Endothelial cell of umbilical vein (primary cell): ENCODE measurements at regions not wholly inside any gene's neighbourhood (a gene's known extent, or its start where the extent isn't known, plus 50 kb on each side); places are given as distances from the start of the nearest gene placed in this dataset.

Source experiments
- BruUV-seq: library from RNA; stranded (reverse); fragments of 400-500 nt; replicated peaks from 2 replicates; lab custom pipeline; 2021; lab: Mats Ljungman, UMichigan
- CTCF ChIA-PET: fragments of 300-600, 350-600 bp; sonication (Branson Sonifier 250); formaldehyde crosslinking; loops from one replicate; lab custom pipeline; 2021; ENCODE audit warnings: antibody characterized with exemption, inconsistent platforms; lab: Charles Lee
- POLR2A ChIA-PET: fragments of 300-600, 350-600 bp; sonication (Branson Sonifier 250); formaldehyde crosslinking; loops from one replicate; lab custom pipeline; 2021; ENCODE audit warnings: antibody characterized with exemption, inconsistent platforms; lab: Charles Lee
- DNase-seq: peaks from one replicate; pipeline ENCODE4 v3.0.0-alpha.2; 2011; ENCODE audit warnings: low read depth, low spot score
- FAIRE-seq: peaks from 2 replicates; lab custom pipeline; 2011; peaks lifted over from hg19 to GRCh38; lab: Jason Lieb, UNC
- H2AFZ ChIP-seq: 2 replicates; pipeline ENCODE4 v1.6.0; 2012; ENCODE audit warnings: low read depth, low read length, control low read depth, inconsistent platforms
- H3K27ac ChIP-seq: 2 replicates; pipeline ENCODE4 v1.5.1; 2011; ENCODE audit warnings: low read depth, mild to moderate bottlenecking, control low read depth, low read length, moderate library complexity; ENCODE audit not compliant: insufficient read depth
- H3K27me3 ChIP-seq, 2 experiments: 2 replicates each; pipeline versions ENCODE4 v1.6.0 to v1.6.1; 2011; ENCODE audit warnings: low read length in 2 of 2, mixed read lengths in 1 of 2; ENCODE audit not compliant: control insufficient read depth in 2 of 2, insufficient read depth in 2 of 2
- H3K36me3 ChIP-seq, 2 experiments: 2 replicates in 1 of 2; 3 replicates in 1 of 2; pipeline ENCODE4 v1.5.1; 2011; ENCODE audit warnings: low read length in 2 of 2, mild to moderate bottlenecking in 1 of 2, moderate library complexity in 1 of 2; ENCODE audit not compliant: control insufficient read depth in 2 of 2, insufficient read depth in 2 of 2; ENCODE audit errors: extremely low read depth in 1 of 2
- H3K4me1 ChIP-seq: 3 replicates; pipeline ENCODE4 v1.5.1; 2011; ENCODE audit warnings: mild to moderate bottlenecking, low read length; ENCODE audit not compliant: control insufficient read depth, insufficient read depth; ENCODE audit errors: extremely low read depth
- H3K4me2 ChIP-seq: 2 replicates; pipeline ENCODE4 v1.6.1; 2011; ENCODE audit warnings: low read length, control low read depth, mixed read lengths; ENCODE audit not compliant: insufficient read depth
- H3K4me3 ChIP-seq, 3 experiments: fragments of 200-600 bp in 1 of 3; sonication (generic), shearing (Covaris generic) in 1 of 3; replicated peaks in 1 of 3; 2 replicates each; pipeline ENCODE4 v1.5.1; 2011 to 2016; ENCODE audit warnings: control low read depth in 3 of 3, low read length in 3 of 3, mild to moderate bottlenecking in 2 of 3, inconsistent platforms in 1 of 3, low read depth in 1 of 3, moderate library complexity in 1 of 3; ENCODE audit not compliant: insufficient read depth in 1 of 3
- H3K79me2 ChIP-seq: 2 replicates; pipeline ENCODE4 v1.6.0; 2012; ENCODE audit warnings: low read length, inconsistent platforms; ENCODE audit not compliant: control insufficient read depth, insufficient read depth
- H3K9ac ChIP-seq: replicated peaks from 2 replicates; pipeline ENCODE3; 2011; ENCODE audit warnings: low read length, control low read depth; ENCODE audit not compliant: insufficient read depth; ENCODE audit errors: extremely low read depth
- H3K9me1 ChIP-seq: replicated peaks from 3 replicates; pipeline ENCODE4 v1.6.0; 2011; ENCODE audit warnings: mild to moderate bottlenecking, low read length; ENCODE audit not compliant: control insufficient read depth, insufficient read depth; ENCODE audit errors: extremely low read depth
- H3K9me3 ChIP-seq: replicated peaks from 2 replicates; pipeline ENCODE4 v1.5.1; 2012; ENCODE audit warnings: low read length, inconsistent platforms; ENCODE audit not compliant: control insufficient read depth, insufficient read depth
- H4K20me1 ChIP-seq: replicated peaks from 2 replicates; pipeline ENCODE3; 2011; ENCODE audit warnings: mild to moderate bottlenecking, low read length; ENCODE audit not compliant: control insufficient read depth, insufficient read depth; ENCODE audit errors: extremely low read depth
- CTCF ChIP-seq, 2 donors: IDR thresholded peaks; 1 replicate in 1 of 2; 2 replicates in 1 of 2; pipeline ENCODE4 v1.5.1; 2011; ENCODE audit warnings: low read length in 2 of 2, mild to moderate bottlenecking in 2 of 2, moderate library complexity in 2 of 2, control low read depth in 1 of 2, inconsistent platforms in 1 of 2, low read depth in 1 of 2; ENCODE audit not compliant: insufficient read depth in 1 of 2; ENCODE audit errors: extremely low read depth in 1 of 2
- EZH2 ChIP-seq: IDR thresholded peaks from 2 replicates; pipeline ENCODE4 v1.6.1; 2012; ENCODE audit warnings: borderline replicate concordance, low read depth, mild to moderate bottlenecking, moderate library complexity, low read length, inconsistent platforms; ENCODE audit not compliant: severe bottlenecking
- FOS ChIP-seq: IDR thresholded peaks from 2 replicates; pipeline ENCODE4 v1.6.1; 2011; ENCODE audit warnings: mild to moderate bottlenecking, low read length, moderate library complexity, borderline replicate concordance; ENCODE audit not compliant: insufficient read depth
- GATA2 ChIP-seq: IDR thresholded peaks from 2 replicates; pipeline ENCODE4 v1.7.0; 2011; ENCODE audit warnings: low read depth, mild to moderate bottlenecking, moderate library complexity, mixed read lengths, low read length; ENCODE audit not compliant: insufficient read length, insufficient read depth
- JUN ChIP-seq: IDR thresholded peaks from 2 replicates; pipeline ENCODE4 v1.6.1; 2011; ENCODE audit warnings: borderline replicate concordance, low read depth; ENCODE audit not compliant: insufficient read length, insufficient read depth
- MAX ChIP-seq: IDR thresholded peaks from 2 replicates; pipeline ENCODE4 v1.6.1; 2011; ENCODE audit not compliant: insufficient read depth, insufficient read length
- MYC ChIP-seq: IDR thresholded peaks from one replicate; pipeline ENCODE4 v1.6.1; 2011; ENCODE audit warnings: mild to moderate bottlenecking, low read depth, low read length
- POLR2A ChIP-seq: IDR thresholded peaks from 2 replicates; pipeline ENCODE4 v1.6.1; 2012; ENCODE audit warnings: low read depth, mild to moderate bottlenecking, control low read depth, low read length
- POLR2AphosphoS5 ChIP-seq: IDR thresholded peaks from 2 replicates; pipeline ENCODE4 v1.6.1; 2012; ENCODE audit warnings: low read depth, mild to moderate bottlenecking, control low read depth, low read length, moderate library complexity; ENCODE audit not compliant: insufficient read depth
- dilution Hi-C: fragments of 300-500 bp; cut with MboI; formaldehyde crosslinking; loops from one replicate; pipeline ENCODE4 v1.15.0; 2019; ENCODE audit warnings: low sequenced_read_pairs; ENCODE audit not compliant: extremely low pct_ligation_motif_present
- intact Hi-C: fragments of 100-400 bp; cut with micrococcal nuclease; formaldehyde crosslinking; loops from one replicate; pipeline ENCODE4 v1.10.0; 2022

- Histone ChIP-seq H3K9ac (no peak overlapping the region), H4K20me1 (no peaks in the 10 kb centered on the region), H3K27me3 (peaks cover 3 to 5% of the 10 kb centered on the region in 2 experiments), H3K36me3 (no peaks in the 10 kb centered on the region), H3K9me3 (no peaks in the 10 kb centered on the region), H3K4me2 (no peak overlapping the region), H2AFZ (no peak overlapping the region), H3K27ac (no peak overlapping the region), H3K79me2 (no peaks in the 10 kb centered on the region), H3K9me1 (no peaks in the 10 kb centered on the region), H3K4me1 (no peaks in the 10 kb centered on the region), H3K4me3 (no peak overlapping the region)
- POLR2A ChIA-PET: no interaction called here
- dilution Hi-C loops: no loop called here
- DNase-seq (no peak), FAIRE-seq (no peak)
- BruUV-seq: no TSS peak
- intact Hi-C loops: no loop called here
- TF ChIP-seq GATA2: no peak
- TF ChIP-seq EZH2: no peak
- TF ChIP-seq MAX: no peak
- CTCF ChIA-PET: interaction anchor here (1.3 kb wide), 1 partner anchor 10 kb away, joined by 5 read pairs; no protein-coding TSS in a partner anchor
Measured at GRCh38 chr6:85068221-85068620, 303.8 kb upstream of the TBX18 start.

- Histone ChIP-seq H3K79me2 (no peaks in the 10 kb centered on the region), H2AFZ (no peak overlapping the region), H3K9me1 (no peaks in the 10 kb centered on the region), H3K4me1 (no peaks in the 10 kb centered on the region), H4K20me1 (no peaks in the 10 kb centered on the region), H3K9ac (no peak overlapping the region), H3K4me3 (no peak overlapping the region), H3K27ac (no peak overlapping the region), H3K27me3 (peaks cover 8 to 16% of the 10 kb centered on the region in 2 experiments), H3K36me3 (no peaks in the 10 kb centered on the region), H3K4me2 (no peak overlapping the region), H3K9me3 (no peaks in the 10 kb centered on the region)
- no peak for DNase-seq
- TF ChIP-seq EZH2: no peak
- no peak for TF ChIP-seq POLR2A
- no peak for TF ChIP-seq GATA2
- TF ChIP-seq MAX: no peak
- no peak for TF ChIP-seq MYC
- TF ChIP-seq CTCF (IDR thresholded peaks at IDR 0.05; ENCODE audit: extremely low read depth in 1 of 2, insufficient read depth in 1 of 2, low read depth in 1 of 2, low read length in 2 of 2): no peak
- TF ChIP-seq POLR2AphosphoS5: no peak
- TF ChIP-seq JUN: no peak
- TF ChIP-seq FOS: no peak
- no peak for FAIRE-seq
- POLR2A ChIA-PET: no interaction called here
- no TSS peak for BruUV-seq
- CTCF ChIA-PET: no interaction called here
- dilution Hi-C loops (no loop called here), intact Hi-C loops (no loop called here)
Measured at GRCh38 chr6:85066266-85066665, 301.9 kb upstream of the TBX18 start.
